Esophagus squamous epithelium (tissue), 4 donors: ENCODE measurements at regions not wholly inside any gene's neighbourhood (a gene's known extent, or its start where the extent isn't known, plus 50 kb on each side); places are given as distances from the start of the nearest gene placed in this dataset.

Experiments
- CTCF ChIP-seq, 6 experiments: fragments of 450-650 bp in 4 of 6; fragments of 200-600 bp in 2 of 6; sonication (generic) in 2 of 6; IDR thresholded peaks; one replicate each; pipeline ENCODE4 v1.5.1; 2016 to 2019; ENCODE audit warnings: antibody characterized with exemption in 6 of 6, mild to moderate bottlenecking in 4 of 6, moderate library complexity in 4 of 6
- POLR2A ChIP-seq, 4 donors: fragments of 450-650 bp; IDR thresholded peaks; one replicate each; pipeline ENCODE4 v1.6.1; 2017; ENCODE audit warnings: antibody characterized with exemption in 4 of 4, mild to moderate bottlenecking in 4 of 4, moderate library complexity in 3 of 4

- TF ChIP-seq CTCF (IDR thresholded peaks at IDR 0.05) (no peak), POLR2A (IDR thresholded peaks at IDR 0.05) (no peak)
Measured at GRCh38 chr7:152501506-152501905, 65.7 kb upstream of the KMT2C start.
